ENCODE measurements at regions not wholly inside any gene's neighbourhood (a gene's known extent, or its start where the extent isn't known, plus 50 kb on each side); places are given as distances from the start of the nearest gene placed in this dataset.
A peak's percentile ranks its signal among the peaks of the same experiment; 100 is the strongest.
"Not testable (repeated sequence)": the region's sequence is repeated elsewhere in the genome, so short reads cannot be mapped to it uniquely, and the experiment has no call there.

GRCh38 chr16:27632216-27632615, 82.3 kb downstream of the KATNIP start:
- Mint-ChIP-seq H3K4me3 (no peak overlapping the region), H3K27ac (peak overlapping the region in 1 of 3 donors; percentile 39), H3K9me3 (no peaks in the 10 kb centered on the region), H3K4me1 (no peaks in the 10 kb centered on the region), H3K36me3 (peaks cover 24% of the 10 kb centered on the region), H3K27me3 (no peaks in the 10 kb centered on the region)

- no peaks in the 10 kb centered on the region for H3K9me3 Mint-ChIP-seq
- no peak overlapping the region for H3K4me3 Mint-ChIP-seq
- peaks cover 25% of the 10 kb centered on the region for H3K36me3 Mint-ChIP-seq
- no peaks in the 10 kb centered on the region for H3K4me1 Mint-ChIP-seq
- no peaks in the 10 kb centered on the region for H3K27me3 Mint-ChIP-seq
- H3K27ac Mint-ChIP-seq = no peak overlapping the region
Measured at GRCh38 chr16:27633221-27633620, 83.3 kb downstream of the KATNIP start.

DNA sequence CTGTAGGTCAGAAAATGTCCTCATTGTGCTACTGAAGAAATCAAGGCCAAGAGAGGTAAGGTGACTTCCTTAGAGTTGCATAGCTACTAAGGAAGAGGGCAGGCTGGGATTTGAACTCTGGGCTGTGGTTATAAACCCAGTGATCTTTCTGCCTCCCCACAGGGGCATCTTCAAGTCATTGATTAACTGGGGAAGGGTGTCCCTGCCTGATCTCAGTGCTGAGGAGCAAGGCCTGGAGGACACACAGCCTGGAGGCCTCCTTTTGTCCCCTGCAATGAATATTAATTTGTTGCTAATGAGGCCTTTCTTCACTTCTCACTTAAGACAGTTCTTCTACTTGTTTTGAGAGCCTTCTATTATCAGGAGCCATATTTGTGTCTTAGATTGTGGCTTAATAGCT, 83.8 kb downstream of the KATNIP start:
- Mint-ChIP-seq H3K4me1 (no peaks in the 10 kb centered on the region), H3K4me3 (no peak overlapping the region), H3K36me3 (peaks cover 25% of the 10 kb centered on the region)

GRCh38 chr16:27634779-27635178, 84.8 kb downstream of the KATNIP start:
- H3K4me1 Mint-ChIP-seq = peaks cover 0 to 2% (median 0%) of the 10 kb centered on the region in 3 donors
- no peaks in the 10 kb centered on the region for H3K27me3 Mint-ChIP-seq
- H3K36me3 Mint-ChIP-seq = peaks cover 26% of the 10 kb centered on the region
- no peak overlapping the region for H3K4me3 Mint-ChIP-seq
- H3K27ac Mint-ChIP-seq = no peak overlapping the region
- no peaks in the 10 kb centered on the region for H3K9me3 Mint-ChIP-seq

More for the DNA sequence above, 83.8 kb downstream of the KATNIP start:
- H3K27me3 Mint-ChIP-seq = no peaks in the 10 kb centered on the region
- H3K27ac Mint-ChIP-seq = no peak overlapping the region
- H3K9me3 Mint-ChIP-seq = no peaks in the 10 kb centered on the region

DNA sequence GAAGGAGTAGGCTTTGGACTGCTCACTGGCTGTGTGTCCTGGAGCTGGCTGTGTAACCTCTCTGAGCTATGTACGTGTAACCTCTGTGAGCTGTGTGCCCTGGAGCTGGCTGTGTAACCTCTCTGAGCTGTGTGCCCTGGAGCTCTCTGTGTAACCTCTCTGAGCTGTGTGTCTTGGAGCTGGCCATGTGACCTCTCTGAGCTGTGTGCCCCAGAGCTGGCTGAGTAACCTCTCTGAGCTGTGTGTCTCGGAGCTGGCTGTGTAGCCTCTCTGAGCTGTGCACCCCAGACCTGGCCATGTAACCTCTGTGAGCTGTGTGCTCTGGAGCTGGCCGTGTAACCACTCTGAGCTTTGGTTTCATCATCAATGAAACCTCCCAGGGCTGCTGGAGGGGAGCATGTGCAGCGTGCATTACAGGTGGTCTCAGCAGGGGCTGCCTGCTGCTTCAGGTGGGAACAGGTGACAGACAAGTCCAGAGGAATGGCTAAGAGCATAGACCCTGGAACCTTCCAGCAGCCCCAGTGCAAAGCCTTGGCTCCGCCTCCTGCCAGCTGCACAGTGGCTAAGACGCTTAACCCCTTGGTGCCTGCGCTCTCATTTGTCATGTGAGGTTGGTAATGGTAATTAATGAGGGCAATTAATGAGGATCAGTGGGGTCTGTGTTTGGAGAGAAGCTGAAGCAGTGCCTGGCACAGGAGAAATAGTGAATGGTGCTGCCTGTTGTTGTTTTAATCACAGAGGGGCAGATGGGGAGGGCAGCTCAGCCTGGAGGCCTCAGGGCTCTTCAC, 86.7 kb downstream of the KATNIP start:
- Mint-ChIP-seq H3K27ac (no peak overlapping the region), H3K27me3 (no peaks in the 10 kb centered on the region), H3K4me1 (peaks cover 0 to 2% (median 0%) of the 10 kb centered on the region in 3 donors), H3K36me3 (peaks cover 17% of the 10 kb centered on the region), H3K9me3 (peaks cover 0 to 3% (median 3%) of the 10 kb centered on the region in 3 donors), H3K4me3 (peak overlapping the region in 1 of 4 donors; percentile 43)

DNA sequence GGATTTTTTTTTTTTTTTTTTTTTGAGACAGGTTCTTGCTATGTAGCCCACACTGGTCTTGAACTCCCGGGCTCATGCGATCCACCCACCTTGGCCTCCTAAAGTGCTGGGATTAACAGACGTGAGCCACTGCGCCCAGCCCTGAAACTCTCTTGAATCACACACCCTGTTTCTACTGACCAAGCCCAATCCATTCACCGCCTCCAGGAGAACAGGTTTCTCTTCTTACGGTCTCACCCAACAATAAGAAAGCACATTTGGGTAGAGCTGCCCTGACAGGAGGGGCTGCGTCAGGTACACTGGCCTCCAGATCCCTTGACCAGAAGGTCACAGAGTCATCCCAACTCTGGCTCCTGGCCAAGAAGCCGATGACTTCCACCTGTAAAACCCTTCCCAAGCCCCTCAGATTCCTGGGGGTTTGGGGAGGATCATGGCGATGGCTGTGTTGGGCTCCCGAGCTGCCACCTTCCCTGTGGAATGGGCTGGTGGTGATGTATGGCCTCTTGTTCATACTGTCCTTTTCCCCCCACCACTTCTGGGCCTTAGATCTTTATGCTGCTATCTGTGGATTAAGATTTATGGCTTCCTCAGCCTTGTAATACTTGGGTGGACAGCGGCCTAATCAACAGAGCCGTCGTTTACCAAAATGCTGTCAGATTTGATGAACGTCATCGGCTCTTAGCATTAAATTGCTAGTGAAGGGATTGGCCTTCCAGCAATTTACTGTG, 89.1 kb downstream of the KATNIP start:
- Mint-ChIP-seq H3K27ac (no peak overlapping the region), H3K4me3 (no peak overlapping the region), H3K36me3 (peaks cover 10% of the 10 kb centered on the region), H3K9me3 (peaks cover 0 to 3% (median 3%) of the 10 kb centered on the region in 3 donors), H3K27me3 (no peaks in the 10 kb centered on the region), H3K4me1 (peaks cover 0 to 2% (median 0%) of the 10 kb centered on the region in 3 donors)

GRCh38 chr16:27639561-27640276, 89.8 kb downstream of the KATNIP start:
- no peak overlapping the region for H3K4me3 Mint-ChIP-seq
- H3K4me1 Mint-ChIP-seq = peaks cover 0 to 2% (median 0%) of the 10 kb centered on the region in 3 donors
- H3K36me3 Mint-ChIP-seq = peaks cover 10% of the 10 kb centered on the region
- no peaks in the 10 kb centered on the region for H3K27me3 Mint-ChIP-seq
- no peak overlapping the region for H3K27ac Mint-ChIP-seq
- peaks cover 0 to 3% (median 3%) of the 10 kb centered on the region in 3 donors for H3K9me3 Mint-ChIP-seq

DNA sequence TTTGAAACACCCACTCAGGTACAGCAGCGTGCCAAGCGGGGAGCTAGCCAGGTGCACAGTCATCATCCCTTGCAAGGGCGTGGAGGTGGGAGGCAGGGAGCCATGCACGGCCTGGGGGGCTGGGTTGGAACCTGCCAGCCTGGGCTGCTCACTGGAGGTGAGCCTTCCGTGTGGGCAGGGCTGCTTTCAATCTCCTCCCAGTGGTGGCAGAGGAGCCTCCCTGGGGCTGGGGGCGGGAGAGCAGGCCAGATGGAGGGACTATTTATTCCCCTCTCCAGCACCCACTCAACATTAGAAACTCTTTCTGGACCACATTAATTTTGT, 90.3 kb downstream of the KATNIP start:
- peaks cover 0 to 3% (median 3%) of the 10 kb centered on the region in 3 donors for H3K9me3 Mint-ChIP-seq
- H3K4me3 Mint-ChIP-seq = no peak overlapping the region
- H3K4me1 Mint-ChIP-seq = peaks cover 0 to 2% (median 0%) of the 10 kb centered on the region in 3 donors
- H3K36me3 Mint-ChIP-seq = peaks cover 8% of the 10 kb centered on the region
- no peak overlapping the region for H3K27ac Mint-ChIP-seq
- H3K27me3 Mint-ChIP-seq = no peaks in the 10 kb centered on the region

DNA sequence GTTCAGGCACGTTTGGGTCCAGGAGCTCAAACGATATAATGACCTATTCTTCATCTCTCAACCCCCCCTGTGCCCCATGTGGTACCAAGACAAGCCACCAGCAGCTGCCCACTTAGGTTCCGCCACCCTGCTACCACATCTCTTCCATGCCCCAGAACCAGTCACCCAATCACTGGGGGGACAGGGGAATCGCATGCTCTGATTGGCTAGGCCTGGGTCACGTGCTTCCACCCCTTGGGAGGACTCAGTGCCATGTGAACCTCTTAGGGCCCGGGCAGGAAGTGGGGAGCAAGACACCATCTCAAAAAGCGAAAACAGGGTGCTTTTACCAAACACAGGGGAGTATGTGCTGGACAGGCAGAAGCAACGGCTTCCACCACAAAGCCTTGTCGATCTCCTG, 91.3 kb downstream of the KATNIP start:
- Mint-ChIP-seq H3K27me3 (no peaks in the 10 kb centered on the region), H3K4me3 (peak overlapping the region in 1 of 4 donors; percentile 14), H3K27ac (no peak overlapping the region), H3K36me3 (peaks cover 9% of the 10 kb centered on the region), H3K4me1 (peaks cover 0 to 2% (median 0%) of the 10 kb centered on the region in 3 donors), H3K9me3 (peaks cover 0 to 3% (median 3%) of the 10 kb centered on the region in 3 donors)

DNA sequence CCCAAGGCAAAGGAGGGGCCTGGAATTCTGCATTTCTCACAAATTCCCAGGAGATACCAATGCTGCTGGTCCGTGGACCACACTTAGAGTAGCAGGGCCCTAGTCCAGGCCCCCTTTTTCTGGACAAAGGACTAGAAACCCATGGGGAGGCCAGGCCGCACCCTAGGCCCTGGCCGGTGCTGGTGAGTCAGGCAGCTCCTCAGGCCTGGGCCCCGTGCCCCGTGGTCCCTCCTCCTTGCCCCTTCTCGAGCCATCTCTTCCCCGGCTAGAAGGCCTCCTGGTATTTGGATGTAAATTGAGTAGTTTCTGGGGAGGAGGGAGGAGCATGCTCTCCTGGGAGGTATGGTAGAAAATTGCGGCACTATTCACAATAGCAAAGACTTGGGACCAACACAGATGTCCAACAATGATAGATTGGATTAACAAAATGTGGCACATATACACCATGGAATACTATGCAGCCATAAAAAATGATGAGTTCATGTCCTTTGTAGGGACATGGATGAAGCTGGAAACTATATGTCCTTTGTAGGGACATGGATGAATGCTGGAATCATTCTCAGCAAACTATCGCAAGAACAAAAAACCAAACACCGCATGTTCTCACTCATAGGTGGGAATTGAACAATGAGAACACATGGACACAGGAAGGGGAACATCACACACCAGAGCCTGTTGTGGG, 91.9 kb downstream of the KATNIP start:
- not testable (repeated sequence) for H3K4me3 Mint-ChIP-seq, H3K9me3 Mint-ChIP-seq, H3K27ac Mint-ChIP-seq, H3K27me3 Mint-ChIP-seq, H3K4me1 Mint-ChIP-seq
- H3K36me3 Mint-ChIP-seq = peaks cover 11% of the 10 kb centered on the region

- Mint-ChIP-seq H3K9me3 (peaks cover 0 to 3% (median 3%) of the 10 kb centered on the region in 3 donors), H3K27me3 (no peaks in the 10 kb centered on the region), H3K4me3 (no peak overlapping the region), H3K27ac (no peak overlapping the region), H3K4me1 (peaks cover 0 to 2% (median 0%) of the 10 kb centered on the region in 3 donors), H3K36me3 (peaks cover 9% of the 10 kb centered on the region)
Measured at GRCh38 chr16:27642756-27643155, 92.8 kb downstream of the KATNIP start.

DNA sequence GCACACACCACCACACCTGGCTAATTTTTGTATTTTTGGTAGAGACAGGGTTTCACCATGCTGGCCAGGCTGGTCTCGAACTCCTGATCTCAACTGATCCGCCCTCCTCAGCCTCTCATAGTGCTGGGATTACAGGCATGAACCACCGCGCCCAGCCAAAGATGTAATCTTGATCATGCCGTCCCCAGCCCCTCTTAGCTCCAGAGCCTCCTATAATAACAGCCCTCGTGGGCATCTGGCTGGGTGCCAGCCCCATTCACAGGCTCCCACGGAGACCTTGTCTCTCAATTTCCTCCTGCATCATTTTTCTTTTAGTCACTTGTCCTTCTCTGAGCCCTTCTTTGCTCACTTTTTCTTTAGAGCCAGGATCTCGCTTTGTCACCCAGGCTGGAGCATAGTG, 94.2 kb downstream of the KATNIP start:
- Mint-ChIP-seq H3K27ac (peak overlapping the region in 1 of 3 donors; percentile 78), H3K36me3 (peaks cover 8% of the 10 kb centered on the region), H3K4me1 (peaks cover 0 to 2% (median 0%) of the 10 kb centered on the region in 3 donors), H3K9me3 (peaks cover 0 to 3% (median 3%) of the 10 kb centered on the region in 3 donors), H3K27me3 (no peaks in the 10 kb centered on the region), H3K4me3 (no peak overlapping the region)

DNA sequence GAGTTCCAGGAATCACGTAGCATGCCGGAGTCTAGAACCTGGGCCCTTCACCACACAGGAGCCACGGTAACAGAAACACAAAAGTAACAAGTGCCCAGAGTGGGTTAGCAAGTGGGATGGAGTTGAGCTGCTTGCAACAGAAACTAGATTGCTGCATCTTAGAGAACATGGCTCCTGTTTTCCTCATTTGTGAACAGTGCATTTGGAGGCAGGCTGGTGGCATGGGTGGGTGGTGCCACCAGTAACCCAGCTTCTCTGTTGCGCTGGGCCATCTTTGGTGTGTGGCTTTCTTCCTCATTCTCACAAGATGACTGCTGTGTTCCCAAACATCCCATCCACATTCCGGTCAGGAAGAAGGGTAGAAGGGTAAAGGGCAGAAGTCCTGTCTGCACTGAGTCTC, 95.5 kb downstream of the KATNIP start:
- Mint-ChIP-seq H3K27me3 (no peaks in the 10 kb centered on the region), H3K4me1 (no peaks in the 10 kb centered on the region), H3K9me3 (peaks cover 0 to 3% (median 3%) of the 10 kb centered on the region in 3 donors), H3K4me3 (no peak overlapping the region), H3K27ac (no peak overlapping the region), H3K36me3 (peaks cover 13% of the 10 kb centered on the region)

DNA sequence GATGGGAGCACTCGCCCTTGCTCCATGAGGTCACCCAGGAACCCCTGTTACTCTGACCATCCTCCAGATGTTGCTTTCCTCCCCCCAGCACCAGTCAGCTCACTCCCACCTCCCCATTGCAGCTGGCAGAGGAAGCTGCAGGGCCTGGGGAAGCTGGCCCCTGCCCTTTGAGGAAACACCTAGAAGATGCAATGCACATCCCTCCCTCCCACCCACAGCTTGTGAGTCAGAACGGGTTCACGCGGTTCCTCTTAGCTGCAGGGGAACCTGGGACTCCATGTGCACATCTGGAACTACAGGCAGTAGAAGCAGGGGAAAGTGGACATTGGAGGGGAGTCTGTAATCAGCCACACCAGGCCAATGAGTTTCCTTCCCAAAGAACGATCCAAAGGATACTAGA, 96.9 kb downstream of the KATNIP start:
- Mint-ChIP-seq H3K27ac (no peak overlapping the region), H3K9me3 (no peaks in the 10 kb centered on the region), H3K36me3 (peaks cover 10% of the 10 kb centered on the region), H3K4me3 (no peak overlapping the region), H3K27me3 (no peaks in the 10 kb centered on the region), H3K4me1 (no peaks in the 10 kb centered on the region)

DNA sequence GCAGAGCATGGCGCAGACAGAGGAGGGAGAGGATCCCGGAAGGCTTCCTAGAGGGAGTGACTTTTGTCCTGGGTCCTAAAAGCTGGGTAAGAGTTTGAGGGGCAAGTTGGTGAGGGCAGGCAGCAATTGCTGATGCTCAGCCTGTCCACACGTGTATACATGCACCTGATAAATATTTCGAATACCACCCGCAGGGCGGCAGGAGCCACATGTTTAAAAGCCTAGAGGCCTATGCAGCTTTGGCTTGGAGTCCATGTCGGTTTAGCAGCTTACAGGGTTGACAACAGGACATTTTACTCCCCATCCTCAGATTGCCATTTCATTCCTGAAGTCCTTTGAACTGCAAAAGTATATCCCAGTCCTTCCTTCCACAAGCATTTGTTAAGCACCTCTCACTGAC, 99.1 kb downstream of the KATNIP start:
- peak overlapping the region in 1 of 3 donors; percentile 57 for H3K27ac Mint-ChIP-seq
- no peak overlapping the region for H3K4me3 Mint-ChIP-seq

More for the DNA sequence above, 99.1 kb downstream of the KATNIP start:
- Mint-ChIP-seq H3K27me3 (no peaks in the 10 kb centered on the region), H3K9me3 (no peaks in the 10 kb centered on the region), H3K4me1 (no peaks in the 10 kb centered on the region), H3K36me3 (peaks cover 15% of the 10 kb centered on the region)
